ENCODE measurements at regions not wholly inside any gene's neighbourhood (a gene's known extent, or its start where the extent isn't known, plus 50 kb on each side); places are given as distances from the start of the nearest gene placed in this dataset.

DNA sequence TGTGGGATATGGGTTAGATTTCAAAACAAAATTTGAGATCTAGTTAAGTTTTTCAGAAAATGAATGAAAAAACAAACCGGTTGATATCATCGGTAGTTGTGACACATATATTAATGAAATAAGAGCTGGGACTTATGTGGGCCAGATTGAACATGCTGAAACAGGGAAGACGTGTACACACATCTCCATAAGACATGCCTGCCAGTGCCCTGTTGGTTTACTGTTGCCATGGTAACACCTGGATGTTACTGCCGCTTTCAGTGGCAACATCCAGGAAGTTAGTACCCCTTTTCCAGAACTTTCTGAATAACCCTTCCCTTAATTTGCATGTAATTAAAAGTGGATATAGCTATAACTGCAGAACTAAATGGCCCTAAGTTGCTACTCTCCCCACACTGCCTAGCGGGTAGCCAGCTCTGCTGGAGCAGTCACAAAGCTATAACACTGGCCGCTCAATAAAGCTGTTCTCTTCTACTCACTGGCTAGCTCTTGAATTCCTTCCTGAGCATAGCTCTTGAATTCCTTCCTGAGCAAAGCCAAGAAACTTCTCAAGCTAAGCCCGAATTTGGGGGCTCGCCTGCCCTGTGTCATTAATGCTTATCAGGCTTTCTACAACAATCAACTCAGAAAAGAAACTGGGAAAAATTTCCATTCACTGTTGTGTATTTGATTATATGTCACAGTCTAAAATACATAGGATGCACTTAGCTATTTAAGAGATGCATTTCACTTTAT lies 776.3 kb upstream of the CDH7 start:
- Histone ChIP-seq H3K27me3 (no peaks in the 10 kb centered on the region), H3K36me3 (no peaks in the 10 kb centered on the region), H3K4me3 (no peak overlapping the region), H3K4me1 (peaks cover 0 to 19% (median 0%) of the 10 kb centered on the region in 9 donors), H3K9me3 (no peaks in the 10 kb centered on the region), H3K27ac (peak overlapping the region in 1 of 10 donors; percentile 24)
- TF ChIP-seq, protein P1, sequence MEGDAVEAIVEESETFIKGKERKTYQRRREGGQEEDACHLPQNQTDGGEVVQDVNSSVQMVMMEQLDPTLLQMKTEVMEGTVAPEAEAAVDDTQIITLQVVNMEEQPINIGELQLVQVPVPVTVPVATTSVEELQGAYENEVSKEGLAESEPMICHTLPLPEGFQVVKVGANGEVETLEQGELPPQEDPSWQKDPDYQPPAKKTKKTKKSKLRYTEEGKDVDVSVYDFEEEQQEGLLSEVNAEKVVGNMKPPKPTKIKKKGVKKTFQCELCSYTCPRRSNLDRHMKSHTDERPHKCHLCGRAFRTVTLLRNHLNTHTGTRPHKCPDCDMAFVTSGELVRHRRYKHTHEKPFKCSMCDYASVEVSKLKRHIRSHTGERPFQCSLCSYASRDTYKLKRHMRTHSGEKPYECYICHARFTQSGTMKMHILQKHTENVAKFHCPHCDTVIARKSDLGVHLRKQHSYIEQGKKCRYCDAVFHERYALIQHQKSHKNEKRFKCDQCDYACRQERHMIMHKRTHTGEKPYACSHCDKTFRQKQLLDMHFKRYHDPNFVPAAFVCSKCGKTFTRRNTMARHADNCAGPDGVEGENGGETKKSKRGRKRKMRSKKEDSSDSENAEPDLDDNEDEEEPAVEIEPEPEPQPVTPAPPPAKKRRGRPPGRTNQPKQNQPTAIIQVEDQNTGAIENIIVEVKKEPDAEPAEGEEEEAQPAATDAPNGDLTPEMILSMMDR (IDR thresholded peaks at IDR 0.05) = no peak
- intact Hi-C loops (cut with DNase I) = no loop called here
- 73 to 81% methylated on average over 8 of the region's 8 CpGs for WGBS, 2 donors
- DNase-seq = no peak
- peak in 3 of 8 donors; percentile 44 to 51 (median 46) for ATAC-seq

DNA sequence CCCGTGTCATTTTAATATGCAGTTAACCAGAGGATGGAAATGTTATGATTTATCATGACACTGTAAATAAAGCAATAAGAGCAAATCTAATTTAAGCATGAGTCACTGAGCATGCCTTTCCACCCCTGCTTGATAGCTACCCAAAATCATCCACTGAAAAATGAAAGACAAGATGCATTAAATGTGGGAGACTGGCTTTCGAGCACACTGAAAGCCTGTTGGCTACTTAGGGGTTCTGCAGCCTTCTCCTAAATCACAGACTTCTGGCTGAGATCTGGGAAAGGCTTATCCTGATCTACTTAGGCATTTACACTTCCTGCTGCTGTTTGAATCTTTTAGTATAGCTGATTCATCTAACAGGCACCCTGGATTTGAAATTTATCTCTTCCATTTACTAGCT lies 778.3 kb upstream of the CDH7 start:
- Histone ChIP-seq H3K4me1 (peaks cover 0 to 19% (median 0%) of the 10 kb centered on the region in 9 donors), H3K4me3 (no peak overlapping the region), H3K27ac (peak overlapping the region in 5 of 10 donors; percentile 26 to 49 (median 29)), H3K36me3 (no peaks in the 10 kb centered on the region), H3K27me3 (no peaks in the 10 kb centered on the region), H3K9me3 (no peaks in the 10 kb centered on the region)
- ATAC-seq (peak in 1 of 8 donors; percentile 35), DNase-seq (no peak)
- TF ChIP-seq, protein P1 (IDR thresholded peaks at IDR 0.05) = no peak
- intact Hi-C loops (cut with DNase I) = no loop called here
- 21 to 32% methylated on average over 2 of the region's 2 CpGs for WGBS, 2 donors

DNA sequence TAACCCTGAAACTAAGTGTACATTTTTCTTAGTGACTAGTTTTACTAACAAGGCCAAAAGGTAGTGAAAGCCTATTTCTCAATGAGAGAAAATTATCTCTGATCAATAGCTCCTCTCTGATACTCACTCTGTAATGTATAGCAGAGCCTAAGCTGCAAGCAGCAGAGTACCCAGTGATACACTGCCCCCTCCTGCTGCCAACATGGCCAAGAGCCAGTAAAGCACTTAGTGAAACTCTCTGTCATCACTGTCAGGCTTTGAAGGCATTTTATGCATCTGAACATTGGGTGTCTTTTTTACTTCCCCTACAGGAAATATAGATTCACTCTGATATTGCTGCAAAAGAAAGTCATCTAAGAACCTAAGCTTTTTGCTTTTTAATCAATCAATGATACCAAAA lies 784.1 kb upstream of the CDH7 start:
- TF ChIP-seq, protein P1 (IDR thresholded peaks at IDR 0.05) = no peak
- DNase-seq (peak; percentile 13 to 33), ATAC-seq (peak in 6 of 8 donors; percentile 47 to 89 (median 80))
- Histone ChIP-seq H3K27me3 (no peaks in the 10 kb centered on the region), H3K9me3 (no peaks in the 10 kb centered on the region), H3K27ac (no peak overlapping the region), H3K4me1 (peaks cover 0 to 16% (median 0%) of the 10 kb centered on the region in 9 donors), H3K36me3 (no peaks in the 10 kb centered on the region), H3K4me3 (no peak overlapping the region)
- intact Hi-C loops (cut with DNase I) = no loop called here

DNA sequence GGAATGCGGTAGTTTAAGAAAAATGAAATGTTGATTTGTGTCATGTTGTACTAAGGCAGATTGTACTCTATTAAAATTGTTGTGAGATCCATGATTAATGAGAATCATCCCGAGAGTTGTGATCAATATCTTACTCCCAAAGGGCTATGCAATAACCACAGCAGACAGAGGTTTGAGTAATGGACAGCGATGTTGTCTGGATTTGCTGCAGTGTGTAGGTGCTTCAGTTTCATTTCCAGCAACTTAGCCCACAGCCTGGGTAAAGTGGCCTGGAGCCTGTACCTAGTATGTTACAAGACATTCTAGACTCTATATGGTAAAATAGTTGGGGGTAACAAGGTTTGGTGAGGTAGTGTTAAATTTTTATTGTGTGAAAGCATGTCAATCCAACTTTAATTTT lies 794.3 kb upstream of the CDH7 start:
- TF ChIP-seq, protein P1 (IDR thresholded peaks at IDR 0.05) = no peak
- H3K27ac ChIP-seq = no peak overlapping the region
- no peaks in the 10 kb centered on the region for H3K36me3 ChIP-seq
- no peaks in the 10 kb centered on the region for H3K9me3 ChIP-seq
- intact Hi-C loops (cut with DNase I) = no loop called here
- WGBS, 2 donors = 89 to 92% methylated on average over 3 of the region's 3 CpGs
- no peaks in the 10 kb centered on the region for H3K27me3 ChIP-seq
- no peak for ATAC-seq
- H3K4me1 ChIP-seq = no peaks in the 10 kb centered on the region
- no peak overlapping the region for H3K4me3 ChIP-seq
- no peak for DNase-seq

Data from heart right ventricle (tissue), 16 donors.